ENCODE measurements at regions not wholly inside any gene's neighbourhood (a gene's known extent, or its start where the extent isn't known, plus 50 kb on each side); places are given as distances from the start of the nearest gene placed in this dataset.

- no peak overlapping the region for H3K4ac ChIP-seq (ENCODE audit: low read depth, low read length)
- Mint-ChIP-seq H3K4me3 (no peak overlapping the region), H3K27me3 (ENCODE audit: low read depth) (no peaks in the 10 kb centered on the region), H3K27ac (no peak overlapping the region), H3K4me1 (peaks cover 0 to 4% of the 10 kb centered on the region in 2 experiments; a peak in 1 of 4 replicates), H3K9me3 (peaks cover 31 to 45% of the 10 kb centered on the region in 2 experiments), H3K36me3 (ENCODE audit: insufficient read depth in 1 of 3, low read depth in 3 of 3) (peaks cover 16 to 39% (median 27%) of the 10 kb centered on the region in 3 experiments)
- no peak overlapping the region for H2BK120ac ChIP-seq (ENCODE audit: low read depth, low read length, poor library complexity, severe bottlenecking)
- no CpG with 5 or more reads among the region's 3 CpGs for WGBS (ENCODE audit: extremely low coverage, insufficient read length, low lambda C conversion rate)
- H3K27ac ChIP-seq (ENCODE audit: insufficient read length, low read depth, low read length) = no peak overlapping the region
- no peak overlapping the region for H3K18ac ChIP-seq (ENCODE audit: insufficient read length, low read depth, low read length)
- no peak overlapping the region for H3K14ac ChIP-seq (ENCODE audit: insufficient read depth, low read length)
- no peak overlapping the region for H4K5ac ChIP-seq (ENCODE audit: insufficient read length, low read depth, low read length)
- no peaks in the 10 kb centered on the region for H3K79me2 ChIP-seq (ENCODE audit: insufficient read depth, low read length)
- no peak overlapping the region for H2AK5ac ChIP-seq (ENCODE audit: insufficient read length, low read length)
- no peaks in the 10 kb centered on the region for H3K79me1 ChIP-seq (ENCODE audit: insufficient read depth, low read depth, low read length, poor library complexity, severe bottlenecking)
- H3K56ac ChIP-seq (ENCODE audit: insufficient read length, low read depth, low read length) = no peak overlapping the region
- no peak for TF ChIP-seq CTCF (conservative IDR thresholded peaks at IDR 0.05)
- no peaks in the 10 kb centered on the region for H3K23me2 ChIP-seq (ENCODE audit: insufficient read length, low read depth, low read length, poor library complexity, severe bottlenecking)
- H3T11ph ChIP-seq (ENCODE audit: low read length) = no peak overlapping the region
- H3K9me3 ChIP-seq (ENCODE audit: control insufficient read depth, low read depth, low read length) = no peaks in the 10 kb centered on the region
- DNase-seq = no peak
- H2AFZ ChIP-seq (ENCODE audit: low read length) = no peak overlapping the region
- H2BK20ac ChIP-seq (ENCODE audit: low read depth, low read length, poor library complexity, severe bottlenecking) = no peak overlapping the region
- H2BK5ac ChIP-seq (ENCODE audit: insufficient read length, low read length) = no peak overlapping the region
- H2BK12ac ChIP-seq (ENCODE audit: insufficient read length, low read depth, low read length) = no peak overlapping the region
- H4K20me1 ChIP-seq (ENCODE audit: control insufficient read depth, insufficient read depth, insufficient read length) = no peaks in the 10 kb centered on the region
- H3K9ac ChIP-seq (ENCODE audit: extremely low read depth, insufficient read length, low read length) = no peak overlapping the region
- no peak overlapping the region for H4K8ac ChIP-seq (replicated peaks; ENCODE audit: insufficient read length, low read depth, low read length)
- no peaks in the 10 kb centered on the region for H3K4me1 ChIP-seq (ENCODE audit: insufficient read depth, low read length)
- no peak overlapping the region for H4K91ac ChIP-seq (ENCODE audit: insufficient read length, low read depth, low read length)
- H3K4me2 ChIP-seq (ENCODE audit: insufficient read depth, insufficient read length, low read length) = no peak overlapping the region
- H2BK15ac ChIP-seq (ENCODE audit: low read depth, low read length) = no peak overlapping the region
- no peaks in the 10 kb centered on the region for H3K27me3 ChIP-seq (ENCODE audit: insufficient read depth, low read length)
- H3K23ac ChIP-seq (ENCODE audit: insufficient read length, low read depth, low read length) = no peak overlapping the region
Observed at GRCh38 chr11:106161775-106162634, 84.5 kb downstream of the AASDHPPT start.

All from H9 (cell line).